KBM-7 (cell line): ENCODE measurements at regions not wholly inside any gene's neighbourhood (a gene's known extent, or its start where the extent isn't known, plus 50 kb on each side); places are given as distances from the start of the nearest gene placed in this dataset.

Experiments used
- DNase-seq: peaks from one replicate; pipeline ENCODE4 v3.0.0-alpha.2; 2015
- in situ Hi-C: fragments of 300-500 bp; cut with MboI; formaldehyde crosslinking; loops from 2 replicates; pipeline ENCODE4 v1.14.3; 2020; ENCODE audit warnings: low sequenced_read_pairs, low pct_unique_long_range_greater_than_20kb, mixed read lengths

GRCh38 chr5:173451651-173452050, 123.4 kb upstream of the STC2 start:
- in situ Hi-C loops = no loop called here
- no peak for DNase-seq

- in situ Hi-C loops = no loop called here
- peak; percentile 24 for DNase-seq
Observed at GRCh38 chr5:173451031-173451430, 122.8 kb upstream of the STC2 start.

- no peak for DNase-seq
- in situ Hi-C loops = no loop called here
Observed at GRCh38 chr5:173450188-173450587, 122.0 kb upstream of the STC2 start.

- no peak for DNase-seq
- in situ Hi-C loops = no loop called here
Observed at GRCh38 chr5:173448856-173449255, 120.6 kb upstream of the STC2 start.

- DNase-seq = no peak
- in situ Hi-C loops = no loop called here
Observed at GRCh38 chr5:173443971-173444370, 115.8 kb upstream of the STC2 start.

- in situ Hi-C loops = no loop called here
- DNase-seq = no peak
Observed at GRCh38 chr5:173441053-173441628, 112.9 kb upstream of the STC2 start.

GRCh38 chr5:173438951-173439350, 110.7 kb upstream of the STC2 start:
- in situ Hi-C loops = no loop called here
- no peak for DNase-seq

GRCh38 chr5:173435447-173435846, 107.2 kb upstream of the STC2 start:
- in situ Hi-C loops = no loop called here
- no peak for DNase-seq

- in situ Hi-C loops = no loop called here
- DNase-seq = no peak
Observed at GRCh38 chr5:173434270-173434669, 106.1 kb upstream of the STC2 start.

GRCh38 chr5:173430394-173430793, 102.2 kb upstream of the STC2 start:
- no peak for DNase-seq
- in situ Hi-C loops = no loop called here

GRCh38 chr5:173429489-173430150, 101.4 kb upstream of the STC2 start:
- no peak for DNase-seq
- in situ Hi-C loops = no loop called here

GRCh38 chr5:173423452-173424117, 95.4 kb upstream of the STC2 start:
- in situ Hi-C loops = no loop called here
- DNase-seq = no peak

- no peak for DNase-seq
- in situ Hi-C loops = no loop called here
Observed at GRCh38 chr5:173420108-173420507, 91.9 kb upstream of the STC2 start.

- in situ Hi-C loops = no loop called here
- DNase-seq = no peak
Observed at GRCh38 chr5:173413471-173413982, 85.3 kb upstream of the STC2 start.

- in situ Hi-C loops = no loop called here
- no peak for DNase-seq
Observed at GRCh38 chr5:173412566-173412965, 84.4 kb upstream of the STC2 start.

GRCh38 chr5:173411791-173412555, 83.8 kb upstream of the STC2 start:
- no peak for DNase-seq
- in situ Hi-C loops = no loop called here

GRCh38 chr5:173410459-173411233, 82.4 kb upstream of the STC2 start:
- in situ Hi-C loops = no loop called here
- DNase-seq = no peak

GRCh38 chr5:173408946-173409345, 80.7 kb upstream of the STC2 start:
- in situ Hi-C loops = no loop called here
- DNase-seq = no peak

GRCh38 chr5:173399851-173400250, 71.6 kb upstream of the STC2 start:
- in situ Hi-C loops = no loop called here
- DNase-seq = no peak
